ENCODE measurements at regions not wholly inside any gene's neighbourhood (a gene's known extent, or its start where the extent isn't known, plus 50 kb on each side); places are given as distances from the start of the nearest gene placed in this dataset.

DNA sequence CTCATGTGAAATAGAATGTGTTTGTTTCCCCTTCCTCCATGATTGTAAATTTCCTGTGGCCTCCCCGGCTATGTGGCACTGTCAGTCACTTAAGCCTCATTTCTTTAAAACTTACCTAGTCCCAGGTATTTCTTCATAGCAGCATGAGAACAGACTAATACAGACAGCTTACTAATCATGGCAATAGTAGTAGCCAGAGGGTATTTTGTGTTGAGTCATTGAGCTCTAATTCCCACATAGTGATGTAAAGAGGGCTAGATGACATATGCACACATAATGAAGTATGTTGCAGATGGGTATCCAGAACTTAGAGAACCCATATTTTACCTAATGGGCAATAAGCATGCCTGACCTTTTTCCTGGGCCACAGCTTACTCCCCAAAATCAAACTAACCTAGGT is 1197.2 kb downstream of the PCDH7 start:
- Histone ChIP-seq H3K27me3 (replicated peaks in 1 of 4; ENCODE audit: control insufficient read depth in 3 of 4, extremely low read depth in 1 of 4, insufficient read depth in 3 of 4, low read length in 3 of 4) (no peaks in the 10 kb centered on the region), H3K18ac (ENCODE audit: extremely low read depth, low read length) (no peak overlapping the region), H3K56ac (replicated peaks; ENCODE audit: insufficient read length, low read depth, low read length) (no peak overlapping the region), H2BK20ac (ENCODE audit: low read length) (no peak overlapping the region), H2AK5ac (ENCODE audit: low read depth, low read length) (no peak overlapping the region), H4K5ac (ENCODE audit: insufficient read length, low read depth, low read length) (no peak overlapping the region), H3K14ac (ENCODE audit: insufficient read length) (no peak overlapping the region), H2BK5ac (ENCODE audit: low read depth, low read length) (no peak overlapping the region), H3K4me2 (ENCODE audit: insufficient read depth in 1 of 2, low read depth in 2 of 2, low read length in 2 of 2) (no peak overlapping the region), H3K9me3 (ENCODE audit: insufficient read depth in 2 of 2, low read depth in 1 of 2, low read length in 1 of 2) (peaks cover 17 to 18% of the 10 kb centered on the region in 2 experiments; a peak in 3 of 4 replicates), H2BK12ac (ENCODE audit: low read depth, low read length) (no peak overlapping the region), H4K8ac (ENCODE audit: extremely low read depth, insufficient read depth, low read length) (no peak overlapping the region), H3K23ac (ENCODE audit: insufficient read length) (no peak overlapping the region), H3K23me2 (ENCODE audit: low read depth, low read length) (no peaks in the 10 kb centered on the region), H3K4me3 (ENCODE audit: extremely low read depth in 1 of 4, insufficient read depth in 2 of 4, low read depth in 3 of 4, low read length in 4 of 4) (no peak overlapping the region), H4K20me1 (replicated peaks in 1 of 2; ENCODE audit: control insufficient read depth in 1 of 2, insufficient read depth in 2 of 2, low read length in 2 of 2) (no peaks in the 10 kb centered on the region), H3K4ac (replicated peaks; ENCODE audit: insufficient read length, low read depth, low read length) (no peak overlapping the region), H3K79me2 (ENCODE audit: control insufficient read depth in 1 of 2, insufficient read depth in 2 of 2, low read length in 2 of 2) (no peaks in the 10 kb centered on the region), H2BK120ac (replicated peaks; ENCODE audit: low read depth, low read length) (no peak overlapping the region), H3K36me3 (ENCODE audit: control insufficient read depth in 2 of 4, insufficient read depth in 4 of 4, low read length in 3 of 4) (no peaks in the 10 kb centered on the region; a peak in 1 of 8 replicates), H4K91ac (replicated peaks; ENCODE audit: insufficient read length, low read length) (no peak overlapping the region), H3K4me1 (replicated peaks in 1 of 4; ENCODE audit: control insufficient read depth in 3 of 4, insufficient read depth in 4 of 4, low read length in 3 of 4) (no peaks in the 10 kb centered on the region), H2BK15ac (ENCODE audit: low read length) (no peak overlapping the region), H3K9ac (replicated peaks in 1 of 4; ENCODE audit: extremely low read depth in 1 of 4, low read depth in 3 of 4, low read length in 3 of 4) (no peak overlapping the region), H2AFZ (ENCODE audit: low read length) (no peak overlapping the region), H3K79me1 (ENCODE audit: low read depth, low read length) (no peaks in the 10 kb centered on the region), H3K27ac (ENCODE audit: low read depth, low read length) (no peak overlapping the region)
- TF ChIP-seq TEAD4 (IDR thresholded peaks at IDR 0.05; ENCODE audit: low read depth, low read length): no peak
- no peak for TF ChIP-seq RNF2 (IDR thresholded peaks at IDR 0.05; ENCODE audit: borderline replicate concordance, low read depth, low read length, missing control alignments, poor library complexity, severe bottlenecking)
- no peak for TF ChIP-seq GTF2F1 (IDR thresholded peaks at IDR 0.05; ENCODE audit: borderline replicate concordance, low read depth, low read length)
- no peak for TF ChIP-seq TAF7 (optimal IDR thresholded peaks at IDR 0.05; ENCODE audit: borderline replicate concordance, low read depth, low read length)
- TF ChIP-seq NRF1 (IDR thresholded peaks at IDR 0.05; ENCODE audit: low read depth, low read length): no peak
- ChIA-PET CTCF (ENCODE audit: partially characterized antibody) (no interaction called here), POLR2A (ENCODE audit: partially characterized antibody) (no interaction called here)
- WGBS, 2 experiments (ENCODE audit: extremely low coverage in 1 of 2, insufficient coverage in 1 of 2, insufficient read length in 1 of 2, insufficient replicate concordance in 2 of 2, low coverage in 1 of 2, low lambda C conversion rate in 2 of 2, missing lambda C conversion rate in 1 of 2): 100% methylated on average over 1 of the region's 1 CpG; no CpG with 5 or more reads in 1 of the 2 experiments
- FAIRE-seq (no peak), DNase-seq (ENCODE audit: low read depth in 1 of 2, low spot score in 2 of 2) (no peak)
